ENCODE measurements at regions not wholly inside any gene's neighbourhood (a gene's known extent, or its start where the extent isn't known, plus 50 kb on each side); places are given as distances from the start of the nearest gene placed in this dataset.

DNA sequence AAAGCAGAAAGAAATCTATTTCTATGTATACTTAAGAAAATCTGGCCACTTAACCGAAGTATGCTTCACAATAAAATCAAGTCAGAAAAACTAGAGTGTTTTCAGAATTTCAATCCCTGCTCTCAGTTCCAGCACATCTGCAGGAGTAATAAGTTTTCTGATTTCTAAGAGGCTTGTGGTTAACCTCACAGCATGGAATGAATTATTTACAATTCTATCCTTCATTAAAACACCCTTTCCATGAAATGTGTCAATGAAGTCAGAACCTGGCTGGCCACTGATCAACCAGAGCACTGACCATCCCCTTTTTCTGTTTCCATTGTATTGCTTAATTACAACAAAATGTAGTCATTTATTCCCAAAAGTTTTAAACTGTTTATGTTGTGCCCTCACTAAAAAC, 781.4 kb upstream of the INTU start:
- no peak for TF ChIP-seq ISL1 (CRISPR knock-in tag; IDR thresholded peaks at IDR 0.05)
- TF ChIP-seq ZFP30 (CRISPR knock-in tag; IDR thresholded peaks at IDR 0.05), result no peak
- no peak for TF ChIP-seq OSR1 (CRISPR knock-in tag; IDR thresholded peaks at IDR 0.05)
- no peak for TF ChIP-seq ARNTL (CRISPR knock-in tag; IDR thresholded peaks at IDR 0.05; ENCODE audit: borderline replicate concordance, low read depth)
- no peak for TF ChIP-seq ZNF8 (CRISPR knock-in tag; IDR thresholded peaks at IDR 0.05)
